ENCODE measurements at regions not wholly inside any gene's neighbourhood (a gene's known extent, or its start where the extent isn't known, plus 50 kb on each side); places are given as distances from the start of the nearest gene placed in this dataset.

DNA sequence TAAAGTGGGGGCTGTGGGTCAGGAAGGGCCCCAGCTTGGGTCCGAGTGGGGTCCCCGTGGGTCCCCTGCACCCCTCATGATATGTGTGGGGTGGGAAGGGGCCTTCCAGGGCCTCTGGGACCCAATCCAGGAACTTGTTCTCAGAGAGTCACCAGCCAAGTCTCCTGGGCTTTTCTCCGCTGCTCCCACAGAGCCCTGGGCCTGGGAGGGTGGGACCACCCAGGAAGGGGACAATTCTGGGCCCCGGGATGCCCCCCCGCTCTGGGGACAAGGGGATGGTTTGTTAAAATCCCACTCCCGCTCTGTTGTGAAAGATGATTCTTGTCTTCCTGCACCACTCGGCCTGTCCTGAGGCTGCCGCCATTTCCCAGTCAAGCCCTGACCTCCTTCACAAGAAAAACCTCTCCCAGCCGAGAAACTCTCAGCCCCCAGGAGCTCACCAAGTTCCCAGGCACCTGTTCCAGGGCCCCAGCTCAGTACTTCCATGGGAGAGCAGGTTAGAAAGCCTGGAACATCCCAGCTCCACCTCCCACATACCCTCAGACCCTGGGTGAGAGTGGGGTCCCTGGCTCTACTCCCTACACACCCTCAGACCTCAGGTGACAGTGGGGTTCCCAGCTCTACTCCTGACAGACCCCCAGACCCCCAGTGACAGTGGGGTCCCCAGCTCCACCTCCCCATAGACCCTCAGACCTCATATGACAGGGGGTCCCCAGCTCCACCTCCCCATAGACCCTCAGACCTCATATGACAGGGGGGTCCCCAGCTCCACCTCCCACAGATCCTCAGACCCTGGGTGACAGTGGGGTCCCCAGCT lies 75.1 kb downstream of the METRNL start:
- CTCF ChIA-PET, result no interaction called here
- H3K9me3 ChIP-seq (ENCODE audit: control extremely low read depth in 1 of 3, control insufficient read depth in 2 of 3, insufficient read depth in 1 of 3, low read length in 2 of 3), result peaks cover 0 to 3% (median 0%) of the 10 kb centered on the region in 3 donors
- 92% methylated on average over 7 of the region's 9 CpGs for WGBS (ENCODE audit: insufficient coverage)
- intact Hi-C loops (cut with micrococcal nuclease), result no loop called here
- Mint-ChIP-seq H3K4me3 (no peak overlapping the region), H3K27me3 (peaks cover 27% of the 10 kb centered on the region), H3K27ac (no peak overlapping the region), H3K9me3 (ENCODE audit: insufficient read depth) (no peaks in the 10 kb centered on the region), H3K4me1 (peaks cover 10% of the 10 kb centered on the region)
- no peaks in the 10 kb centered on the region for H3K79me2 ChIP-seq (ENCODE audit: control insufficient read depth, insufficient read depth, low read length)
- H3K27ac ChIP-seq (ENCODE audit: low read length in 2 of 2), result no peak overlapping the region
- no peak overlapping the region for H3K4me3 ChIP-seq (ENCODE audit: control extremely low read depth in 1 of 5, extremely low read depth in 1 of 5, insufficient read depth in 1 of 5, low read depth in 2 of 5, low read length in 4 of 5)
- no peak overlapping the region for H3K9ac ChIP-seq (ENCODE audit: low read length)
- no peak overlapping the region for H2AFZ ChIP-seq (ENCODE audit: insufficient read depth, low read depth, low read length, poor library complexity, severe bottlenecking)
- no peak for TF ChIP-seq EZH2 (IDR thresholded peaks at IDR 0.05; ENCODE audit: borderline replicate concordance, insufficient read depth, low read depth, low read length, poor library complexity, severe bottlenecking)
- TF ChIP-seq, protein P1, sequence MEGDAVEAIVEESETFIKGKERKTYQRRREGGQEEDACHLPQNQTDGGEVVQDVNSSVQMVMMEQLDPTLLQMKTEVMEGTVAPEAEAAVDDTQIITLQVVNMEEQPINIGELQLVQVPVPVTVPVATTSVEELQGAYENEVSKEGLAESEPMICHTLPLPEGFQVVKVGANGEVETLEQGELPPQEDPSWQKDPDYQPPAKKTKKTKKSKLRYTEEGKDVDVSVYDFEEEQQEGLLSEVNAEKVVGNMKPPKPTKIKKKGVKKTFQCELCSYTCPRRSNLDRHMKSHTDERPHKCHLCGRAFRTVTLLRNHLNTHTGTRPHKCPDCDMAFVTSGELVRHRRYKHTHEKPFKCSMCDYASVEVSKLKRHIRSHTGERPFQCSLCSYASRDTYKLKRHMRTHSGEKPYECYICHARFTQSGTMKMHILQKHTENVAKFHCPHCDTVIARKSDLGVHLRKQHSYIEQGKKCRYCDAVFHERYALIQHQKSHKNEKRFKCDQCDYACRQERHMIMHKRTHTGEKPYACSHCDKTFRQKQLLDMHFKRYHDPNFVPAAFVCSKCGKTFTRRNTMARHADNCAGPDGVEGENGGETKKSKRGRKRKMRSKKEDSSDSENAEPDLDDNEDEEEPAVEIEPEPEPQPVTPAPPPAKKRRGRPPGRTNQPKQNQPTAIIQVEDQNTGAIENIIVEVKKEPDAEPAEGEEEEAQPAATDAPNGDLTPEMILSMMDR (IDR thresholded peaks at IDR 0.05), result no peak
- no peak for DNase-seq
- no peak overlapping the region for H3K4me2 ChIP-seq (replicated peaks; ENCODE audit: low read depth, low read length, poor library complexity, severe bottlenecking)
- no peak for ATAC-seq (ENCODE audit: low read depth)
- POLR2A ChIA-PET, result no interaction called here
- no peaks in the 10 kb centered on the region for H3K27me3 ChIP-seq (replicated peaks in 1 of 4; ENCODE audit: control extremely low read depth in 1 of 4, control insufficient read depth in 3 of 4, insufficient read depth in 4 of 4, low read length in 3 of 4)
- peaks cover 0 to 10% of the 10 kb centered on the region in 2 donors for H3K4me1 ChIP-seq (ENCODE audit: control insufficient read depth in 2 of 2, insufficient read depth in 2 of 2, low read length in 2 of 2)
- H4K20me1 ChIP-seq (ENCODE audit: control insufficient read depth, insufficient read depth, low read length, poor library complexity, severe bottlenecking), result no peaks in the 10 kb centered on the region
- H3K36me3 ChIP-seq (replicated peaks in 1 of 2; ENCODE audit: control extremely low read depth in 1 of 2, control insufficient read depth in 1 of 2, extremely low read depth in 1 of 2, insufficient read depth in 2 of 2, low read length in 1 of 2), result no peaks in the 10 kb centered on the region

Measured in B cell (primary cell).